ENCODE measurements at regions not wholly inside any gene's neighbourhood (a gene's known extent, or its start where the extent isn't known, plus 50 kb on each side); places are given as distances from the start of the nearest gene placed in this dataset.

- TF ChIP-seq, protein P1, sequence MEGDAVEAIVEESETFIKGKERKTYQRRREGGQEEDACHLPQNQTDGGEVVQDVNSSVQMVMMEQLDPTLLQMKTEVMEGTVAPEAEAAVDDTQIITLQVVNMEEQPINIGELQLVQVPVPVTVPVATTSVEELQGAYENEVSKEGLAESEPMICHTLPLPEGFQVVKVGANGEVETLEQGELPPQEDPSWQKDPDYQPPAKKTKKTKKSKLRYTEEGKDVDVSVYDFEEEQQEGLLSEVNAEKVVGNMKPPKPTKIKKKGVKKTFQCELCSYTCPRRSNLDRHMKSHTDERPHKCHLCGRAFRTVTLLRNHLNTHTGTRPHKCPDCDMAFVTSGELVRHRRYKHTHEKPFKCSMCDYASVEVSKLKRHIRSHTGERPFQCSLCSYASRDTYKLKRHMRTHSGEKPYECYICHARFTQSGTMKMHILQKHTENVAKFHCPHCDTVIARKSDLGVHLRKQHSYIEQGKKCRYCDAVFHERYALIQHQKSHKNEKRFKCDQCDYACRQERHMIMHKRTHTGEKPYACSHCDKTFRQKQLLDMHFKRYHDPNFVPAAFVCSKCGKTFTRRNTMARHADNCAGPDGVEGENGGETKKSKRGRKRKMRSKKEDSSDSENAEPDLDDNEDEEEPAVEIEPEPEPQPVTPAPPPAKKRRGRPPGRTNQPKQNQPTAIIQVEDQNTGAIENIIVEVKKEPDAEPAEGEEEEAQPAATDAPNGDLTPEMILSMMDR (IDR thresholded peaks at IDR 0.05; ENCODE audit: insufficient read depth, low read depth, low read length): no peak
- no peak for TF ChIP-seq EZH2 (IDR thresholded peaks at IDR 0.05; ENCODE audit: insufficient read depth, low read length)
Observed at GRCh38 chr15:45802140-45802539, 167.3 kb downstream of the SQOR start.

All from astrocyte (in vitro differentiated cells and primary cell).